Uterus (tissue), 2 donors: ENCODE measurements at regions not wholly inside any gene's neighbourhood (a gene's known extent, or its start where the extent isn't known, plus 50 kb on each side); places are given as distances from the start of the nearest gene placed in this dataset.

Experiments used
- CTCF ChIP-seq, 4 experiments: fragments of 200-600 bp in 2 of 4; fragments of 450-650 bp in 2 of 4; sonication (generic) in 2 of 4; IDR thresholded peaks; one replicate each; pipeline ENCODE4 v1.5.1; 2016 to 2019; ENCODE audit warnings: antibody characterized with exemption in 4 of 4, mild to moderate bottlenecking in 2 of 4, moderate library complexity in 1 of 4
- POLR2A ChIP-seq, 2 donors: fragments of 450-650 bp; IDR thresholded peaks; one replicate each; pipeline ENCODE4 v1.6.1; 2016; ENCODE audit warnings: antibody characterized with exemption in 2 of 2, mild to moderate bottlenecking in 1 of 2, moderate library complexity in 1 of 2

GRCh38 chr4:125229596-125230058, 85.1 kb upstream of the FAT4 start:
- no peak for TF ChIP-seq CTCF (IDR thresholded peaks at IDR 0.05)
- no peak for TF ChIP-seq POLR2A (IDR thresholded peaks at IDR 0.05)
